HG03066 (cell line): ENCODE measurements at regions not wholly inside any gene's neighbourhood (a gene's known extent, or its start where the extent isn't known, plus 50 kb on each side); places are given as distances from the start of the nearest gene placed in this dataset.

ENCODE experiments used
- ATAC-seq: cut with Tn5 transposase; IDR thresholded peaks from one replicate; pipeline ENCODE4 v1.9.1; 2021; ENCODE audit warnings: low read depth; ENCODE audit not compliant: unreplicated experiment

DNA sequence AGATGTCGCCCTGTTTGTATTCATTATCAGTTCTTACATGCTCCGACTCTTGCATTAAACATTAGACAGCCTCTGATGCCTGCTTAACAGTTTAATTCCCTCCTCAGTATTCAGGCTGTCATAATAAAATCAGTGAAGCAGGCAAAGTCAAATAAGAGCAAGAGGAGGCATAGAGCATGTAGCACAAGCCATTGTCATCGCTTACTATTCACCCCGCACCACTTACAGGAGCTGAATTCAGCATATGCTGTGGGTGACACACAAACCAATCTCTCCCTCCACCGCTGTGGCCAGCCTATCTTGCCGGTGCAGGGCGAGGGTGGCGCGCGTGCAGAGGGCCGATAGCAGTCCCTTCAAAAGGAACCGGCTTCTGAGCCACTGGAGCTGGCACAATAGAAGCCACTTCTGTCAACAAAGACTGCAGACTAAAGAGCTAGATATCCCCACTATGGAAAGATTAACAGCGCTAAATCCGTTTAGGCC is 433.2 kb upstream of the MGMT start:
- ATAC-seq, result no peak

DNA sequence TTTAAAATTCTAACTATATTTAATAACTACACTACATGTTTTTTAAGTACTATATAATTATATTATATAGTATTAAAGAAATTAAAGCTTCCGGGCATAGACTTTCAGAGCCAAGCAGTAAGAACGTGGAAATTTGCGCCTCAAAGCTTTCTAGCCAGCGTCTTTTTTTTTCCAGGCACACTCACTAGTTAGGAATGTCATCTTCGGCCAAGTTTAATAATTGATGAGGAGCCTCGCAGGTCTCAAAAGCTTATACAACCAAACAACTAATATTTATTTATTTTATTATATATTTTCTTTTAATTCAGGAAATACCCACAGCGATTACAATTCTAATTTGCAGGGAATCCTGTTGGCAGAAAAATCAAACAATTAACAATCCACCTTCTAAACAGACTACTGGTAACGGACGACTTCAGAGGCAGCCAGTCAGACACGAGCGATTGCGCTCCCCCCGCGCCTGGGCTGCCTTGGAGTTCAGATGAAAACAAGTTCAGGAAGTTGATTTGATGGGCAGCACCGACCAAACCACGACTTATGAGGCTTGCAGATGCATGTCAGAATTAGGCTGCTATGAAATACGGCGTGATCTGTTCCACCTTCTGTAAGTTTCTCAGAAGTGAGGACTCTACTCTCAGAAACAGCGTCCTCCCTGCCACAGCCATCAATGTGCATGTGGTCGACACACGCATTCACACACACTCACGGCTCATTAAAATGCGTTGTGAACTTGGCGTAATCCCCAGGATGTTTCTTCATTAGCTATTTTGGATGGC is 431.8 kb upstream of the MGMT start:
- ATAC-seq, result no peak

DNA sequence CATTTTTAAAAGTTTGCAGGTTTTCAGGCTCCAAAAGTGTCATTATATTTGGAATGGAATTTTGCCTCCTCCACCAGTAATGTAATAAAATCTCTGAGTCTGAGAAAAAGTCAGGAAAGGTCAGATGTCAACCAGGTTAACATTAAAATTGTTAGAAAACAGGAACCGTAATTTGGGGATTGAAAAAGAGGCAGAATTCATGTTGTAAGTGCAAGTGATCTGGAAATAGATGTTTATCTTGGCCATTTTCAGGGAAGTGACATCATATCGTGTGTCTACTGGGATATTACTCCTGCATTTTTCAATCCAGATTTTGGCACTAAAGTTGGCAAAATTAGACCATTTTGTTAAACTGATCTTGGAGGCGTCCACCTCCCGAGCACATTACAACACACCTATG is 428.5 kb upstream of the MGMT start:
- no peak for ATAC-seq

DNA sequence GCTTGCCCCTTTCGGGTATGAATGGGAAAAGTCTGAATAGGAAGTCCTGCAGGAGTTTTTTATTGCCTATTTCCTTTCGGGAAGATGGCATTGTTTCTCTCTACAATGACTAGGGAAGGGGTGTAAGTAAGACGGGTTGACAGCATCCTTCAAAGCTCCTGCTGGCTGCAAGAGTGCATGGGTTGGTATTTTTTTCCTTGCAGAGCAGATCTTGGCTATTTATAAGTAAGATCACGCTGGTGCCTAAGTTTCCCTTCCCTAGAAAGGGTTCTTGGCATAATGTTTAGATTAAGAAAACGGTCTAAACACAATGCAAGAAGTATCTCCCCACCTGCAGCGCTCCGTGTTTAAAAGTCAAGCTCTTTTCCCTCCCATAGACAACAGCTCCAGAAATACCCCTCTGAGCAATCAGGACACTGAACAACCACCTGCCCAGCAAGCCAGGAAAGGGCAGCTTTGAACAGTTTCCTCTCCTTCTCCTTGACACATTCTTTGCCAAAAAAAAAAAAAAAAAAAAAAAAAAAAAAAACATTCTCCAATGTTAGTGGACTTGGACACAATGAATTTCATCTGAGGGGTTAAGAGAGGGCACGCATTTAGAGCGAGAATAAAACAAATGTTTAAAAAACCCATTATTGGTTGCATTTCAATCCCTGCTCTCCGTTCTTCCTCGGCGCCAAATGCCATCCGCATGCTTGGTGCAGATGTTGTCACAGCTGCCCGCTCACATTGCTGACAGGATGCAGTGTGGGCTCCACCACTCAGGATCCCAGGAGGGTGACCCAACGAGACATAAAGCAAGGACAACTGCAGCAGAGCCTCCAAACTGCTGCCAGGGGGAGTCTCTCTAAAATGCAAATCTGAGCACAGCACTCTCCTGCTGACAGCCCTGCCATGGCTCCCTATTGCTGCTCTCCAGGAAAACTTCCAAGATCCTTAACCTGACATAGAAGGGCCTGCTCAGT is 427.4 kb upstream of the MGMT start:
- ATAC-seq, result no peak

DNA sequence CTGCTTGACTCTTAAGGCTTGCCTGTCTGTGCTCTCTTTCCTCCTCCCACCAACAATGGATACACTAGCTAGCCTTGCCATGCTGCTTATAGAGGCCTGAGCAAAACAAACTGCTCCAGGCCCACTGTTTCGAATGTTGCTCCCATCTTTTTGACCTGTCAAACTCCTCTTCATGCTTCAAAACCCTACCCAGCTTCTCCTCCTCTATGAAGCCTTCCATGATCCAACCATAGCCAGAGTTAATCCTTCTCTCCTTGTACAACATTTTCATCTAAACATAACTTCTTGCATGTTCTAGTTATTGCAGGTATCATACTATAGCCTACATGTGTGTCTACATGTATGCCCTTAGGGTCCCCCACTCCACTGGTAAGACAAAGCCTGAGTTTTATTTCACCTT is 426.7 kb upstream of the MGMT start:
- no peak for ATAC-seq

DNA sequence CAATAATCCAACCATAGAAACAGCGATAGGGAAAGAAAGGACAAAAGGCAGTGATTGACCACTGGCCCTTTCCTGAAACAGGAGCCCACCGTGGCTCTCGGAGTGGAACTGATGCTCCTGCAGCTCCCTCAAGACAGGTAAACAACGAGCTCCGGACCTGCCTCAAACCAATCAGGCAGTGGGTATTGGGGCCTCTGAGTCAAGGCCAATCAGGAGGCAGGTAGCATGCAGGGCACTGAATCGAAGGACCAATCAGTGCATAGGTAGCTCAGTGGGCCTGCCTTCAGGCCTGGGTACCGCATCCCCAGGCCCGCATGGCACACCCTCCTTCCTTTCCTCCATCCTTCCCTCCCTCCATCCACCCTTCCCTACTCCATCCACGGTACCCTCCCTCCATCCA is 425.1 kb upstream of the MGMT start:
- ATAC-seq, result no peak

DNA sequence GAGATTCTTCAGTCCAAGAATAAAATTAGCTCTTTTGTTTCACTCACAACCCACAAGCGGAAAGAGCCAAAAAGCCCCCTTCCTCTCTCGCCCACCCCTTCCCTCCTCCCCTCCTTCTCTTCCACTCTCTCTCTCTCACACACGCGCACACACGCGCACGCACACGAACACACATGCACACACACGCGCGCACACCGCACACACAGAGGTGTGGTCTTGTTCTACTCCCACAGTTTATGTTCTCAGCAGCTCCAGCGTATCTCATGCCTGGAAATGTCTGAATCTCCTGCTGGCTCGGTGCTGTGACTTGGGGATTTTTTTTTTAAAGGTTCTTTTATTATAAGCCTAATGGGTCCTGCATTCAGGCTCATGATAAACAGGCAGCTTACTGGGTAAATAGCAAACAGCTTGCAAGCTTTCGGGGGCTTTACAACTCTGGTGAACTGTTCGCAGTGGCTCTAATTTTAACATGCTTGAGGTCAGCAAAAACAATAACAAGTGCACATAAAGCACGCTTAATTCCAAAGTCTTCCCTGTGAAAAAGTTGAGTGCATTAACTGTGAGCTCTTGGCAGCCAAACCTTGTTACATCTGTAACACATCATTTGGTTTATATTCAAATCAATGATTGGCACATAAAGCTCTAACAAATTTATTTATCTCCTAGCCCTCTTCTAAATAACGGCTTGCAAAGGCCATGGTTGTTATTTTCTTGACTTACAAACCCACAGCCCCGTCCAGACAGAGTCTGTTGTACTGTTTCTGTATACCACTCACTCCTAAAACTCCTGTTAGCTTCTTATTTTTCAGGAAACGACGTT is 424.1 kb upstream of the MGMT start:
- no peak for ATAC-seq

DNA sequence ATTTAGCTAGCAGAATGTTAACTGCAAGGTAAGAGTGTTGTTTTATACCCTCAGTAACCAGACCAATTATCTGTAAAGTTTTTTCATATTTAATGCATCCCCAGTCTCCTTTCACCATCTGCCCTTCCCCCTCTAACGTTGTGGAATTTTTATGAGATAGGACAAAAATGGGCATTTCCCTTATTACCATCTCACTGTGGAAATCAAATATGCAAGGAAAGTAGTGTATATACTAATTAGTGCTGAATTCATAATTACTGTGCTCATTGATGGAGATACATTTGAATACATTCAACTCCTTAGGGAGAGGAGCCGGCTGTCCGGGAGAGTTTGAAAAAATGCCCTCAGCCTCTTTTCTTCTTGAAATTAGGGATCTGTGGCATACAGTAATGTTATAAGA is 423.4 kb upstream of the MGMT start:
- no peak for ATAC-seq

DNA sequence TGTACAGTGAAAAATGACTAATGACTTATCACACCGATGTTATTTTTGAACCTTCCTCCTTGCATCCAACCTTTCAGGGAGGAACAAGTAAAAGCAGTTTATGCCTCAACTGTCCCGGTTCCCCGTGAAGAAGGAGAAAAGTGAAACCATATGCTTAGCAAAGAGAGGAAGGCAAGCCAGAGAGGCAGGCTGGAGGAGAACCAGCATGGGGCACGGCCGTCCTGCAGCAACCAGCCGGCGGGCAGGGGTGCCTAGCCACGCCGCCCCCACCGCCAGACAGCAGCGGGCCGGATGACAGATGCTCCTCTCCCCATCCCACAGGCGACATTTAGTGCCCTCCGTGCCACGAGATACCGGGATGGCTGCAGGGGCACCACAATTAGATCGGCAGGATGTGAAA is 421.4 kb upstream of the MGMT start:
- ATAC-seq, result no peak

DNA sequence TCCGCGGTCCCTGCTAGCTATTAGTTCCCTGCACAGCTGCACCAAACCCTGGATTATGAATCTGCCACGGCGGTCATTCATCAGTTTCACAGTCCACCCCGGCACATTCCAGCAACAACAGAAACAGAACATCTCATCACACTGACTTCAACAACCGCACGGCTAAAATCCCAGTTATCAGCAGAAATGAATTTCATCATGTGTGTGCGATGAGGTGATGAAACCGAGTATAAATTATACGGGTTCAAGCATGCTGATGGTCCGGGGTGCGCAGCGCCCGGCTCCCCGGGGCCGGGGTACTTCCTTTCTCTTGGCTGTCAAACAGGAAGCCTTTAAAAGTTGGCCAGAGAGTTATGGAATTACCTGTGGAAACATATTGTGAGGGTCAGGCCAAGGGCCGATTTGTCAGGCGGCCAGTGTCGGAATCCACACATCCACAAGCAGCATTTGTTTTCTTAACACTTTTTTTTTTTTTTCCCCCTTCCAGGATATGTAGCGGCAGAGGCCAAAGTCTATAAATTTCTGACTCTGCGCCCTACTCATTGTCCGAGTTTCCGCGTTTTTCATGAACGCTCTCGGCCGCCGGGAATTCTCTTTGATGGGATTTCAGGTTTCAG is 420.9 kb upstream of the MGMT start:
- no peak for ATAC-seq

DNA sequence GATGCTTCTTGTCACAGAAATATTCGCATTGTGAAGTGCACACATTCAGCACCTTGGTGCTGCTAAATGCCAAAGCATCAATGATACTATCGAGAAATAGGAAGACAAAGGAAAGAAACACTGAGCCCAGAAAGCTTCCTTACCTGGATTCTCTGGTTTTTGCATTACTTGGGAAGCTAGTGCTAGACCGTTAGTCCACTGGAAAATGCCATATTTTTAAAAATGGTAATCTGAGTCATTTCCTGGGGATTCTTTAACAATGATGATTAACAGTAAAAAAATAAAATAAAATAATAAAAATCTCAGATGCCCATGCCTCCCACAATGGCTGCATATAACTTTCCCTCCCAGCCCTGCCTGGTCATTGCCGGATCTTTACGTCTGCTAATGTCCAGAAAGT is 420.1 kb upstream of the MGMT start:
- no peak for ATAC-seq

DNA sequence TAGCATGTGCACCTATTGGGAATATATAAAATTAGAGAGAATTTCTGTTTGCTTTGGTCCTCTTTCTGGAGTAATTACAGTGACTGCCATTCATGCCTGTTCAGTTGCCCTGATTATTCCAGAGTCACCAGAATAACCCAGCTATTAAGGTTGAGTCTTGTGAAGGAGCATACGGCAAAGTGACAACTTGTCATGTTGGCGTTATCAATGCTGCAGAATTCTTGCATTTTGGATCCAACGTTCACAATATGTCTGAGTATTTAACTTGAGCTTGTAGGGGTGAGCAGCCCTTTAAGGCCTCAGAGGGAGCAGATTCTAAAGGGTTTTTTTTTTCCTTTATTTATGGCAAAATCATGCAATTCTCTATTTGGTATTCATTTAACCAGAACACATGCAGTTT is 419.4 kb upstream of the MGMT start:
- ATAC-seq, result no peak

DNA sequence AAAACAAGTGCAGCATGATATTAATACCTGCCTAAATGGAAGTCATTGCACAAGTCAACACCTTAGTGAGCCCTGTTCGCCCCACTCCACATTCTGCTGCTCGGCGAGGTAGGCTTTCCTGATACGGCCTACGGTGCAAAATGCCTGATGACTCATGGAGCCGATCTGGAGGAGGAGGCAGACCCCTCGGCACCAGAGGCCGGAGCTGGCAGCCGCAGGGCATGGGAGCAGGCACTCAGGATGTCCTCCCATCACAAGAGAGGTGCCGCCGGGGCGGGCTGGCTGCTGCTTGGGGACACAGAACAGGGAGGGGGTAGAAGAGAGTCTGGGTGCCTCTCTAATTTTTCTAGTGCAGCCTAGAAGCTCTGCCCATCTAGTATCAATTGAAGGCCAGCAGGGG is 418.5 kb upstream of the MGMT start:
- ATAC-seq, result no peak

DNA sequence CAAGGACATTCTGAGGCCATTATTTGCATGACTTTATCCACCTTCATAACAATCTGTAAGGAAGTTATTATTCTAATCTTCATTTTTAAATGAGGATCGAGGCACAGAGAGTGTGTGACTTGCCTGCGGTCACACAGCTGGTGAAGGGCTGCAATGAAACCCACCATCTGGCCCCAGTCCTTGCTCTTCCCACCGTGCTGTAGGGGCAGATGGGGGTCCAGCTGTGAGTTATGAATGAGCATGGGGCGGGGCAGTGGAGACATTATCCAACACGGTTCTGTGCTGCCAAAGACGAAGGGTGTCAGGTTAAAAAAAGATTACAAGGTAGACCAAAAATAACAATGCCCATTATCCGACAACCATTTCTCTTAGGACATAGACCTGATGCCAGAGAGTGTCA is 417.5 kb upstream of the MGMT start:
- no peak for ATAC-seq

DNA sequence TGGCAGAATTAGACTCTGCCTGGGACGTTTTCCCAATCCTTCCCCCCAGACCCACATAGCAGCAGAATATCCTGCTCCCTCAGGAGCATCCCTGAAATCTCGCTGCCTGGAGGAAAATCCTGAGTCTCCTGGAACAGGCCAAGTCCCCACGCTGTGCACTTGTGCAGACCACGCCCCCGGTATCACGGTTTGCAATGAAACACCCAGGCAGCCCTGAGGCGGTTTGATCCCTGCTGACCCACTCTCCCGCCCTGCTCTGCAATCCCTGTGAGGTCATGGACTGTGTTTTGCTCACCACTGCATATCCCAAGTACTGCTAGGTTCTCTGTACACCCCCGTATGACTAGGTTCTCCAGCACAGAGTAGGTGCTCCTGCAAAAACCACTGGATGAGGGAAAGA is 411.8 kb upstream of the MGMT start:
- ATAC-seq, result no peak

DNA sequence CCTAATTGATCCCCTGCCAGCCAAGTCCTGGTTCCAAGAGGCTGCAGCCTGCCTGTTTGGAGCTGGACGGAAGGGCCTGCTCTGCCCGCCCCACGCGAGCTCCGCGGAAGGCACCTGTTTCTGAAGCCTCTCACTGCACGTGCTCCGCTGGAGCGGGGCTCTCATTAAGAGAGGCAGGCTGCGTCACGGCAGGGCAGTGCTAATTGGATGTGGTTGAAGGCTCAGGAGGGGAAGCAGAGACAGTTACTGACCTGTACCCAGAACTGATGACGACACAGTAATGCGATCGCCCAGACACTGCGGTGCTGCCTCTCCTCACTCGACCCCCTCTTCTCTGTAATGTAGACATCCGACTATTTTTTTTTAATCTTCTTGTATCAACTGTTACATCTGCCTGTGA is 411.1 kb upstream of the MGMT start:
- ATAC-seq, result no peak

DNA sequence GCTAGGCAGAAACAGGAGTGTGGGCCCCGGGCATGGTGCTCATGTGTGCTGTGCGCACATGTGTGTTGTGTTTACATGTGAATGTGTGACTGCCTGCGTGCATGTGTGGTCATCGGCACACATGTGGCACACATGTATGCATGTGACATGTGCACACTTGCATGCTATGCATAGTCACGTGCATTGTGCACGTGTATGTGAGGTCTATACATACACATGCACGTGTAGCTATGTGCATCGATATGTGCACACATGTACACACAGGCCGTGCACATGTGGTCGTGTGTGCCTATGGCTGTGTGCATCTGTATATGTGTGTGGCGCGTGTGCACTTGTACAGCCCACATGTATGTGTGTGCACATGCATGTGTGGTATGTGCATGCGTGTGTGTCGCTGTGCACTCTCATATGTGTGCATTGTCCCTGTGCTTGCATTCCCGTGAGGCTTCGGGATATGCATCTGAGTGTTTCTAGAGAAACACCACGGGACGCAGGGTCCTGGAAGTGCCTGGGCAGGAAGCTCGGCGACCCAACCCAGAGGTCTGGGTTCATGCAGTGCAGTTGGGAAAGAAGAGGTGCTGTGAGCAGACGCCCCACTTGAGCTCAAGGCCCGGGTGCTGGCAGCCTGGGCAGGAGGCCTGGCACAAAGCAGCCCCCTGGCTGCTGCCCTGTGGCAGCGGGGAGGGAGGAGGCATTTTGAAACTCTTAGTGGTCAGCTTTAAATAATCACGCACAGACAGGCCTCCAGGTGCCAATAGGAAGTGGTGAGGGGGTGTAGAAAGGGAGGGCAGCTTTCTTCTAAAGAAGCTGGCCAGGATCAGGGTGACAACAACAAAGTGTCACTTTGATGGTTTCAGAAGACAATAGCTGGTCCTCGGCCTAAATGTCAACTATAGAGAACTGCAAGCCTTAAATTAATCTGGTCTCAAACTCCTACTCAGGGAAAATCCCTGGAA is 410.0 kb upstream of the MGMT start:
- no peak for ATAC-seq

DNA sequence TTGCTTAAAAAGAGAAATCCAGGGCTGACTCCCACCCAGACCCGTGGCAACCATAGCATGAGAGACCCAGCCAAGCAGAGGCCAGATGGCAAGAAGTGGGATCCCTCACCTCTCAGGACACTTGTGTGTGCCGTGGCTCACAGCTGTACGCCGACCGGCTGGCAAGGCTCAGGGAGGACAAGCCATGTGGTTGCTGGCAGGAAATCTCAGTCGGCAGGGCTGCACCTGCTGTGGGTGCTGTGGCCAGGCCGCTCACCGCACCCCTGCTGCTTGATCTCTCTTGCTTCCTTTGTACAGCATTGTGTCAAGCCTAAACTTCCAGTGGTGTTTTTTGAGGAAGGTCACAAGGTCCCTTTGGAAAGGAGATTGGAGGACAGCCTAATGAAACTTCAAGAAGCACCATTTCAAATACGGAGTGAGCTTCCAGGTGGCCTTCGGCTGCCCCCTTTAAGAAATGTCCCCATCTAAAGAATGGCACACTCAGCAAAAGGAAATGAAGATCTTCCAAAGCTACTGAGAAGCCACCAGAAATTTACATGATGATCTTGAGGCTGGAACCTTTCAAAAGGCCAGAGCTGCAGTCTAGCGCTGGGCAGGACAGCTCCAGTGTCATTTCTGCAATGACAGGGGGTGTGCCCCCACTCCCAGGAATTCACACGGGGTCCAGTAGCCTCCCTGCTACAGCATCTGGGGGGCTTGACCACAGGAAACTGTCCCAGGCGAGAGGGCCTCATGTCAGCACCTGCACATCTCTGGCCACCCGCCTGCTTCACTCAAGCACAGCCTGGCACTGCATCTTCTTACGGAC is 409.0 kb upstream of the MGMT start:
- no peak for ATAC-seq
